ENCODE measurements at regions not wholly inside any gene's neighbourhood (a gene's known extent, or its start where the extent isn't known, plus 50 kb on each side); places are given as distances from the start of the nearest gene placed in this dataset.

DNA sequence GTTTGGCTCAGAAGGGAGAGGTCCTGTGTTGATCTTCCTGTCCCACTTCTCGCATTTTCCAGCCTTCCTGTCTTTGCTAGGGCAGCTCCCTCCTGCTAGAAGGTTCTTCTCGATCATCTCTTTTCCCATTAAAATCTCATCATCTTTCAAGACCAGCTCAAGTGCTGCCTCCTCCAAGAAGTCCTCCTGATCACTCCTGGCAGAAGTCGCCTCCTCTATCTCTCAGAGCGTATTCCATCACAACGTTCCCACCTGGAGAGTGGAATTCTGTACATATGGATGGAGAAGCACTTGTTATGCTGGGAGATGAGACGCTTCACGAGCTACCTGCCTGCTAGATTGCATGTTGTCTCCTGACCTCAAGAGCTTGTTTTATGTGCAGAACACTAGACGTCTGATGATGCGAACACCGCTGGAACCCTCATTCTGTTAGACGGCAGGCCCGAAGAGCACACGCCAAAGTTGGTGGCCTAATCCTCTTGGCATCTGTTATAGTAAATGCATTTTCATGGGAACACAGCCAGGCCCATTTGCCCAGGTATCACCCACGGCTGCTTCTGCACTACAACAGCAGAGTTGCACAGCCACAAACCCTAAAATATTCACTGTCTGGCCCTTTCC is 68.0 kb upstream of the INSIG1 start:
- TF ChIP-seq, protein P1, sequence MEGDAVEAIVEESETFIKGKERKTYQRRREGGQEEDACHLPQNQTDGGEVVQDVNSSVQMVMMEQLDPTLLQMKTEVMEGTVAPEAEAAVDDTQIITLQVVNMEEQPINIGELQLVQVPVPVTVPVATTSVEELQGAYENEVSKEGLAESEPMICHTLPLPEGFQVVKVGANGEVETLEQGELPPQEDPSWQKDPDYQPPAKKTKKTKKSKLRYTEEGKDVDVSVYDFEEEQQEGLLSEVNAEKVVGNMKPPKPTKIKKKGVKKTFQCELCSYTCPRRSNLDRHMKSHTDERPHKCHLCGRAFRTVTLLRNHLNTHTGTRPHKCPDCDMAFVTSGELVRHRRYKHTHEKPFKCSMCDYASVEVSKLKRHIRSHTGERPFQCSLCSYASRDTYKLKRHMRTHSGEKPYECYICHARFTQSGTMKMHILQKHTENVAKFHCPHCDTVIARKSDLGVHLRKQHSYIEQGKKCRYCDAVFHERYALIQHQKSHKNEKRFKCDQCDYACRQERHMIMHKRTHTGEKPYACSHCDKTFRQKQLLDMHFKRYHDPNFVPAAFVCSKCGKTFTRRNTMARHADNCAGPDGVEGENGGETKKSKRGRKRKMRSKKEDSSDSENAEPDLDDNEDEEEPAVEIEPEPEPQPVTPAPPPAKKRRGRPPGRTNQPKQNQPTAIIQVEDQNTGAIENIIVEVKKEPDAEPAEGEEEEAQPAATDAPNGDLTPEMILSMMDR (IDR thresholded peaks at IDR 0.05; ENCODE audit: poor library complexity): no peak
- TF ChIP-seq EZH2phosphoT487 (IDR thresholded peaks at IDR 0.05; ENCODE audit: low read depth, severe bottlenecking, unreplicated experiment) (no peak), EZH2 (IDR thresholded peaks at IDR 0.05; ENCODE audit: borderline replicate concordance) (no peak)

Data from hepatocyte (in vitro differentiated cells).